ENCODE measurements at regions not wholly inside any gene's neighbourhood (a gene's known extent, or its start where the extent isn't known, plus 50 kb on each side); places are given as distances from the start of the nearest gene placed in this dataset.

- no peak for TF ChIP-seq CTCF (IDR thresholded peaks at IDR 0.05; ENCODE audit: low read depth, low read length)
- TF ChIP-seq MAX (IDR thresholded peaks at IDR 0.05; ENCODE audit: low read depth, low read length): no peak
Observed at GRCh38 chr12:46888568-46888967, 62.8 kb upstream of the SLC38A4 start.

Data from NB4 (cell line).